ENCODE measurements at regions not wholly inside any gene's neighbourhood (a gene's known extent, or its start where the extent isn't known, plus 50 kb on each side); places are given as distances from the start of the nearest gene placed in this dataset.

DNA sequence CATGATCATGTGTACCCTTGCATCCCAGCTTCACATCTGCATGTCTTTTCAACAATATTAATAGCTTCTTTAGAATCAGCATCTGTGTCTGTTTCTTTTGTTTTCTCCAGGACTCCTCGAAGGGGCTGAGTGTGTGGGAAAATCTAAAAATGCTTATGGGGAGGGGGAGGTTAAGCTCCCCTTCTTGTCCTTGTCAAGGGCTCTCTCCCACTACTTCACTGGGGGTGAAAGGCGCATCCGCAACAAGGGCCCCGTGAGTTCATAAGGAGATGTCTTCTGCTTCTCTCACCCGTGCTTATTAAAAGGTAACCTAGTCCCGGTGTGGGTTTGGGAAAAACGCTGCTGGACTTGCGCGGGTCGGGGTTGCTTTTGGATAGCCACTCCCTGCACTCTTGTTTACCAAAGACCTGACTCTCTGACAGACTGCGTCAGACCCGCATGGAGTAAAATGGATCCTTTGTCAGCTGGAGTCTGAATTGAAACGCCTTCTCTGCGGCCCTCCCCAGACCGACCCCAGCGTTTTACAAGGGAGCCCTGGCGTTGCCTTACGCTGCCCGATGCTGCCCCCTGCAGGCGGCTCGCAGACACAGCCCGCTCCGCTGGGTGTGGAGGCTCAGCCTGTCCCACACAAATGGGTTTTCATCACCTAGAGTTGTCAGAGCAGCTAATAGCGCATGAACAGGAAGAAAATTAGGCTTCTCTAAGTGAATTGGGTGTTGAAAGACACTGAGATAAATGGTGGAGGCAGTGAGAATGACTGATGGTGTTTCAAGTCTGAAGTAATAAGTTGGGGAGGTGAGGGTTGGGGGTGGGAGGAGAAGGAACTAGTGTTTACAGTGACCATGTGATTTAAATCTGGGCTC is 53.8 kb downstream of the IER5 start:
- in situ Hi-C loops (cut with MboI; ENCODE audit: low sequenced_read_pairs) = no loop called here
- peaks cover 5% of the 10 kb centered on the region for H3K4me1 ChIP-seq
- H3K4me3 ChIP-seq = 0 out of 2 replicates have a peak overlapping the region, but pooled peaks have one; percentile 3
- H3K36me3 ChIP-seq (replicated peaks) = no peaks in the 10 kb centered on the region
- 0 out of 2 replicates have a peak, but pooled peaks cover 2% of the 10 kb centered on the region for H3K9me3 ChIP-seq
- DNase-seq (ENCODE audit: low spot score in 2 of 2) = peak; percentile 90 to 95
- 0 out of 2 replicates have a peak, but pooled peaks cover 3% of the 10 kb centered on the region for H3K27me3 ChIP-seq (ENCODE audit: low read depth)

DNA sequence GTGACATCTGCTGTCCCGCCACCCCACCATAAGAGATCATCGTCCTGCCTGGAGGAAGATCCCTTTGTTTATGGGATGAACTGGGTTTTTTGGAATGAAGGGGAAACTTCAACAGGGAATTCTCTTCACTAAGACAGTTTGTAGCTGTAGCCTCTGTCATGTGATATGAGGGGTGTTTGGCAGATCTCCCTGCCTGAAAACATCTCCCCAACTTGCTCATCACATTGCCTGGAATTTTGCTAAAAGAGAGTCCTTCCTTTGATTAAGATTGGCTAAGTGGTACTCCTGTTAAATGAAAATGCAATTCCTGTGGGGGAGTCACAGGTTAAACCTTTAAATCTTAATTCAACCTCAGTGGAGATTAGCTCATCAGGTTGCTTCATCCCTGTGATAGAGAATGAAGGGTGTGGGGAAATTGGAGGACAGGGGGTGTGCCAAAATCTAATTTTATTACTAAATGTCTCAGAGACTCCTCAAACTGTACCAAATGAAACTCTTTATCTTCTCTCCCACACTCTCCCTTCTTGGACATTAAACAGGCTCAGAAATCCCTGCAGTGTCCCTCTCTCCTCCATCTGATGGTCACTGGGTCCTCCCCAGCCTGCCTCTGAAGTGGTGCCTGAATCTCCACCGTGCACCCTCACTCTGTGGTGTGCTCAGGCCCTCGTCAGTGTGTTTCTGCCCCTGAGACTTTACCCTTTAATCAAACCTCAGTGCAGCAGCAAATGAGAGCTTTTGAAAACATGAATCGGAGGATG is 54.8 kb downstream of the IER5 start:
- peaks cover 5% of the 10 kb centered on the region for H3K4me1 ChIP-seq
- in situ Hi-C loops (cut with MboI; ENCODE audit: low sequenced_read_pairs) = no loop called here

DNA sequence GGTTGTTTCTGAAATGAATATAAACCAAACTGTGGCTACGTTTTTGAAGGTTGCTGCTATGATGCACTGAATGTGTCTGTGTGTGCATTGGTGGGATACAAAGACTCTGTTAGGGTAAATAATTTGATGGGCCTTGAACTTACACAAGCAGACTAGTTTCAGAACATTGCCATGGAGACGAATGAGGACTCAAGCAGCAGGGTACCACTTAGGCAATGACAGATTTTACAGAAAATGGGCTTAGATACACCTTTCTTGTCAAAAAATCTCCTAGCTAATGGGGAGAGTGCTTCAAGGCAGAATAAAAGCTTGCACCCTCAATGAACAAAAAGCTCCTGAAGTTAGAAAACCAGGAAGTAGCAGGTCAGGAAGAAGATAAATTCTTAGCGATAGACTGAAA is 55.7 kb downstream of the IER5 start:
- Histone ChIP-seq H3K27me3 (ENCODE audit: low read depth) (0 out of 2 replicates have a peak, but pooled peaks cover 3% of the 10 kb centered on the region), H3K4me1 (peaks cover 5% of the 10 kb centered on the region), H3K4me3 (no peak overlapping the region), H3K9me3 (0 out of 2 replicates have a peak, but pooled peaks cover 2% of the 10 kb centered on the region), H3K36me3 (replicated peaks) (no peaks in the 10 kb centered on the region)
- no peak for DNase-seq (ENCODE audit: low spot score in 2 of 2)
- in situ Hi-C loops (cut with MboI; ENCODE audit: low sequenced_read_pairs) = no loop called here

More for the DNA sequence above, 54.8 kb downstream of the IER5 start:
- Histone ChIP-seq H3K36me3 (replicated peaks) (no peaks in the 10 kb centered on the region), H3K9me3 (0 out of 2 replicates have a peak, but pooled peaks cover 2% of the 10 kb centered on the region), H3K27me3 (ENCODE audit: low read depth) (0 out of 2 replicates have a peak, but pooled peaks cover 3% of the 10 kb centered on the region), H3K4me3 (no peak overlapping the region)
- no peak for DNase-seq (ENCODE audit: low spot score in 2 of 2)

DNA sequence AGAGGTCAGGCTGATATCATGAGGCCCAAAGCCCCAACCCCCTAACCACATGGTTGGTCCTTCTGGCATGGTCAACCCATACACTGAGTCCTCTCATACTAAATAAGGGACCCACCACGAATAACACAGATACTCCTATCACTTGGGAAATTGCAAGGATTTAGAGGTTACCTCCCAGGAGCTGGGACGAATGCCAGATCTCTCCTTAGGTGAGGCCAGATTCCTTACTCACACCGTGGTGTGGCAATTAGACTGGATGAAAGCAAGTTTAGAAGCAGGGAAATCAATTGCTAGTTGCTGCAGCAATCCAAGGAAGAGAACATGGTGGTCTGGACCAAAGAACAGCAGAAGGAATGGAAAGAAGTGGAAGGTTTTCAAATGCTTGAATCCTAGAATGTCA is 60.1 kb downstream of the IER5 start:
- Histone ChIP-seq H3K36me3 (replicated peaks) (no peaks in the 10 kb centered on the region), H3K4me1 (no peaks in the 10 kb centered on the region), H3K9me3 (0 out of 2 replicates have a peak, but pooled peaks cover 2% of the 10 kb centered on the region), H3K4me3 (no peak overlapping the region), H3K27me3 (ENCODE audit: low read depth) (no peaks in the 10 kb centered on the region)
- in situ Hi-C loops (cut with MboI; ENCODE audit: low sequenced_read_pairs) = loop anchor here (5.0 kb wide), 1 partner anchor 266 kb away; no protein-coding TSS in a partner anchor
- no peak for DNase-seq (ENCODE audit: low spot score in 2 of 2)

DNA sequence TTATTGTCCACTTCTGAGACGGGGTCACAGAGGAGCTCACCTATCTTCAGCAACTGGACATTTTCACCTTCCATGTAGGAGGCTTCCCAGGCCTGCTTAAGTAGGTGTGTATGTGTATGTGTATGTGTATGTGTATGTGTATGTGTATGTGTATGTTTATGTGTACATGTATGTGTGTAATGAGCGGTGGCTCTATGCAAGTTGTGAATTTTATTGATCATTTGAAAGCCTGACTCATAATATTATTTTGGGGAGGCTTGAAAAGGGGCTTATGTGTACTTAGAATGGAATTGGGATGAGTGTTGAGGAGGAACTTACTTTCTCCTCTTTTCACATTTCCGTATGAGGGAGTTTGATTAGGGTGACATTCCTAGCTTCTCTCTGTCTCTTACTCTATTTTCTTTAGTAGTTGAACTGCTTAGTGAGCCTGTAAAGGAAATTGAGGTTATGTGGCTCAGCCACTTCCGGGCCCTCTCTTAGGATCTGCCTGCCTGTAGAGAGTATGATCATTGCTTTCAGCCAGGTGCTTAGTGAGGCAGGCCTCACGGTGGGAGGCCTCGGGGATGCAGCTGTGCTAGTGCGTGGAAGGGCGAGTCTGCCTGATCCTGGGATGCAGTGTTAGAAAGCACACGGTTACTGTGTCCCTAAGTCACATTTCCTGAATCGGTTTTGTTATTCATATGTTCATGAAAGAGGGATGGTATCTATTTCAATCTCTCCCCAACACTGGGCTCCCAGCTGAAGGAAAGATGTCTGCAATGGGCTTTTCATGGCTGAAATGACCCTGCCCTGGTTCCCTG is 61.0 kb downstream of the IER5 start:
- Histone ChIP-seq H3K27me3 (ENCODE audit: low read depth) (no peaks in the 10 kb centered on the region), H3K36me3 (replicated peaks) (no peaks in the 10 kb centered on the region), H3K9me3 (0 out of 2 replicates have a peak, but pooled peaks cover 2% of the 10 kb centered on the region), H3K4me1 (no peaks in the 10 kb centered on the region), H3K4me3 (no peak overlapping the region)
- in situ Hi-C loops (cut with MboI; ENCODE audit: low sequenced_read_pairs) = loop anchor here (5.0 kb wide), 1 partner anchor 267 kb away; no protein-coding TSS in a partner anchor
- no peak for DNase-seq (ENCODE audit: low spot score in 2 of 2)

DNA sequence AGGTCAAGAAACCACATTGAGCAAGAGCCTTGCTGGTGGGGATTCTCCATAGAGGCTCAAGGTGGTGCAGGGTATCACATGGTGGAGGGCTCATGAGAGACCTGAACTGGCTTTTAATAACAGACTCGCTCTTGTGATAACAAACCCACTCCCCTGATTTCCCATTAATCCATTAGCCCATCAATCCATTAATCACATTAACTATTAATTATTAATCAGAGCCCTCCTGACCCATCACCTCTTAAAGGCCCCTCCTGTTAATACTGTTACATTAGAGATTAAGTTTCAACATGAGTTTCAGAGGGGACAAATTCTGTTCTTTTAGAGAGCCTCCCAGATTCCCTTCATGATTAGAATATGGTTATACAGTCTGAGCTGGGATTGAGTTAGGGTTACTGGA is 61.8 kb downstream of the IER5 start:
- in situ Hi-C loops (cut with MboI; ENCODE audit: low sequenced_read_pairs) = no loop called here
- Histone ChIP-seq H3K4me1 (no peaks in the 10 kb centered on the region), H3K36me3 (replicated peaks) (no peaks in the 10 kb centered on the region), H3K4me3 (no peak overlapping the region), H3K9me3 (0 out of 2 replicates have a peak, but pooled peaks cover 2% of the 10 kb centered on the region), H3K27me3 (ENCODE audit: low read depth) (no peaks in the 10 kb centered on the region)
- DNase-seq (ENCODE audit: low spot score in 2 of 2) = no peak

DNA sequence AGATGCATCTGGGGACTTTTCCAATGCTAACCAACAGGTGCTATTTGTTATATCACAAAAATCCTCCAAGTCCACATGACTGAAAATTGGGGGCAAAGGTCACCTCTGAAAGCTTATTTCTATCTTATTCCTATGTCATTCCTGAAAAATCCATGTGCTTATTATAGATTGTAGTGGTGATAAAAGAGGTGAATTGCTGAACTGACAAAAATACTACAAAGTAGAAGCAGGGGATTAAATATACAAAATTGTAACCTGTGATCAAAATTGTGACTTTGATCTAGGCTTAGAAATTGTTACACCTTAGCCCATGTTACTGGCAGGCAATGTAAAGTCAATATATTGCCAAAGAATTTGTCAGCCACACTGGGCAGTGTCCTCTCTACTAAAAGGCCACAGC is 62.3 kb downstream of the IER5 start:
- no peaks in the 10 kb centered on the region for H3K27me3 ChIP-seq (ENCODE audit: low read depth)
- H3K4me3 ChIP-seq = no peak overlapping the region
- H3K36me3 ChIP-seq (replicated peaks) = no peaks in the 10 kb centered on the region
- H3K4me1 ChIP-seq = no peaks in the 10 kb centered on the region
- in situ Hi-C loops (cut with MboI; ENCODE audit: low sequenced_read_pairs) = no loop called here
- DNase-seq (ENCODE audit: low spot score in 2 of 2) = no peak
- H3K9me3 ChIP-seq = 0 out of 2 replicates have a peak, but pooled peaks cover 2% of the 10 kb centered on the region

DNA sequence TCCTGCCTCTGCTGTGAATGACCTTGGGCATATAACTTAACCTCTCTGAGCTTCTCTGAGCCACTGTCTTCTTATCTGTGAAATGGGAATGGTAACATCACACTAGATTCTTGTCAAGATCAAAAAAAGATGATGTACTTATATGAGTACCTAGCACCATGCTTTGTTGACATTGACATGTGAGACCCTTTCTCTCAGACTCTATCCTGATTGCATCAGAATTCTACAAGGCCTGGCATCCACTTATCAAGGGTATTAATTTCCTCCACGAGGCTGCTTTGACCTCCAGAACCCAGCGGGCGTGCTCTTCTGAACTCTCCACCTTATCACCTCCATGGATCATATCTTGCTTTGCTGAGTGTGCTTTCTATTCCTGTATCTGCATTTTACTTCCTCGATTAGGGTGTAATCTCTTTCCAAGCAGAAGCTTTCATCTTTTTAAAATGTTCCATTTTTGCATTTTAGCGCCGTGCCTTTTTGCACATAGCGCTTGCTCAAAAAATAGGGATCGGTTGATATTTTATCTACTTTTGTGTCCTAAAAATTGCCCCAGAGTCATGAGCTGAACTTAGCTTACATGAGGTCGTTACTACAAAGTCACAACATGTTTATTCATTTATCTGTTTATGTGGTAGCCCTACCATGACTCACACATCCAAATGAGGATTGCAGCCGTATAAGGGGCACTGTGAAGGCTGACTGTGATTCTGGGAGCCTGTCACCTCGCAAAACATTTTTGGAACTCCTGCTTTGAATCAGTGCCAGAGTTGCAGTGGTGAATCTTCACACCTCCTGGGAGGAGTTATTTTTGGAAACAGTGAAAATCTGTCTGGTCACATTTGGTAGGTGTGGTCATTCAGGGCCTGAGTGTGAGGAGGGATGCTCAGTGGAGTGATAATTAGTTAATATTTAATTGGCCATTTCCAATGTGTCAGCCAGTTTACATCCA is 63.2 kb downstream of the IER5 start:
- no peak for DNase-seq (ENCODE audit: low spot score in 2 of 2)
- no peaks in the 10 kb centered on the region for H3K27me3 ChIP-seq (ENCODE audit: low read depth)
- in situ Hi-C loops (cut with MboI; ENCODE audit: low sequenced_read_pairs) = no loop called here

DNA sequence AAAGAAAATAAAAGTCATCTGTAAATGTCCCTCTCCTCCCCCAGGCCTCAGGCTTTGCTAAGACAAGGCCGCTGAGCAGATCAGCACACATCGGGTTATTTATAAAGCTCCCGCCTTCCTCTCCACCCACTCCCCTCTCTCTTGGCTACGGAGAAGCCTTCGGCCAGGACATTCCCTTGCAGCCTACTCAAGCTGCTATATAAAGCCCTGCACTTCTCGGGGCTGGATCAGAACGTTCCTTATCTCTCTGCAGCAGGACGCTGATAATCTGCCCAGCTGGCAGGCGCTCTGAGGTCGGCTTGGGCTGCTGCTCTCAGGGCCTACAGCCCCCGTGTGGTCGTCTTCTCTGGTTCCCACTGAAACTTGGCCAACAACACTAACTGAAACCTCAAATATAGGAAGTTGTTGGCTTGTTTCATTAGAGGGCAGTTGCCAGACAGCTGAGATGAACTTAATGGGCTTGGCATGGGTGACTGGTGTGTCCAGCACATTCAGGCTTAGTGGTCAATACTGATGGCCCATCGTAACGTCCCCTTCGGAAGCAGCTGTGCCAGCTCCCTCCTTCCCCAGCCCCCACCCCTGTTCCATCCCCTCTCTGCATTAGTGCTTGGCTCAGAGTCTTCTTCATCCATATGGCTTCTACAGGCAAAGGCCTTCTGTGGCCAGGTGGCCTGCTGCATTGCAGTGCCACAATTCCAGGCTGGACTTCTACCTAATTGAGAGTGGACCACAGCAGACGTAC is 64.6 kb downstream of the IER5 start:
- no peaks in the 10 kb centered on the region for H3K9me3 ChIP-seq
- H3K27me3 ChIP-seq (ENCODE audit: low read depth) = no peaks in the 10 kb centered on the region
- no peaks in the 10 kb centered on the region for H3K36me3 ChIP-seq (replicated peaks)
- DNase-seq (ENCODE audit: low spot score in 2 of 2) = no peak
- in situ Hi-C loops (cut with MboI; ENCODE audit: low sequenced_read_pairs) = no loop called here
- H3K4me1 ChIP-seq = no peaks in the 10 kb centered on the region
- no peak overlapping the region for H3K4me3 ChIP-seq

More for the DNA sequence above, 63.2 kb downstream of the IER5 start:
- H3K9me3 ChIP-seq = no peaks in the 10 kb centered on the region
- no peak overlapping the region for H3K4me3 ChIP-seq
- H3K4me1 ChIP-seq = no peaks in the 10 kb centered on the region
- no peaks in the 10 kb centered on the region for H3K36me3 ChIP-seq (replicated peaks)

DNA sequence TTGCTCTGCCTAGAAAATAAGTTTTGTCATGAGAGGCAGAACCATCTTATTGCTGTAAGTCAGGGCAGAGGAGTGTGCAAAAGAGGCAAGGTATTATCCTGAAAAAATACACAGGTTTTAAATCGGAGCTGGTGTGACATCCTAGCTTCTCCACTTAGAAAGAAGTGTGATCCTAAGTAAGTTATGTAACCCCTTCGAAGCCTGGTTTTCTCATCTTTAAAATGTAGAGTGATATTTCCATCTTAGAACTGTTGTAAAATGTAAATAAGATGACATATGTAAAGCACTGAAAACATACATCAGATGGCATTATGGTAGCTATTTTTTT is 65.1 kb downstream of the IER5 start:
- Histone ChIP-seq H3K9me3 (no peaks in the 10 kb centered on the region), H3K36me3 (replicated peaks) (no peaks in the 10 kb centered on the region), H3K4me3 (no peak overlapping the region), H3K27me3 (ENCODE audit: low read depth) (no peaks in the 10 kb centered on the region), H3K4me1 (no peaks in the 10 kb centered on the region)
- in situ Hi-C loops (cut with MboI; ENCODE audit: low sequenced_read_pairs) = no loop called here
- no peak for DNase-seq (ENCODE audit: low spot score in 2 of 2)

DNA sequence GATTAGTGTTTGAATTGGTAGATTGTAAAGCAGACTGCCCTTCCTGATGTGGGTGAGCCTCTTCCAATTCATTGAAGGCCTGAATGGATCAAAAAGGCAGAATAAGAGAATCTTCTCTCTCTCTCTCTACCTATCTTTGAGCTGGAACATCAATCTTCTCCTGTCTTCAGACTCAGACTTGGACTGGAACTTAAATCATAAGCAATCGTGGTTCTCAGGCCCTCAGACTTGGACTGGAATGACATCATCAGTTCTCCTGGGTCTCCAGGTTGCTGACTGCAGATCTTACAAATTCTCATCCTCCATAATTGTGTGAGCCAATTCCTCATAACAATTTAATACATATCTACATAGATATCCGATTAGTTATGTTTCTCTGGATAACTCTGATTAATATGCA is 66.8 kb downstream of the IER5 start:
- in situ Hi-C loops (cut with MboI; ENCODE audit: low sequenced_read_pairs) = no loop called here
- Histone ChIP-seq H3K4me1 (no peaks in the 10 kb centered on the region), H3K9me3 (no peaks in the 10 kb centered on the region), H3K4me3 (no peak overlapping the region), H3K36me3 (replicated peaks) (no peaks in the 10 kb centered on the region), H3K27me3 (ENCODE audit: low read depth) (no peaks in the 10 kb centered on the region)
- DNase-seq (ENCODE audit: low spot score in 2 of 2) = no peak

All from HAP-1 (cell line).